ENCODE measurements at regions not wholly inside any gene's neighbourhood (a gene's known extent, or its start where the extent isn't known, plus 50 kb on each side); places are given as distances from the start of the nearest gene placed in this dataset.

GRCh38 chr7:27362026-27362425, 119.4 kb downstream of the EVX1 start:
- TF ChIP-seq EZH2phosphoT487 (IDR thresholded peaks at IDR 0.05; ENCODE audit: borderline replicate concordance, low read length): no peak
- TF ChIP-seq CTCF (IDR thresholded peaks at IDR 0.05; ENCODE audit: low read depth, low read length, poor library complexity, severe bottlenecking): no peak
